Left lung (tissue), 4 donors: ENCODE measurements at regions not wholly inside any gene's neighbourhood (a gene's known extent, or its start where the extent isn't known, plus 50 kb on each side); places are given as distances from the start of the nearest gene placed in this dataset.
"Not testable (repeated sequence)": the region's sequence is repeated elsewhere in the genome, so short reads cannot be mapped to it uniquely, and the experiment has no call there.

Experiments
- ATAC-seq: fragments of 200-7000 bp; cut with Tn5 transposase; one replicate; pipeline ENCODE4 v1.9.1; 2020; ENCODE audit warnings: moderate library complexity
- DNase-seq, 4 donors: peaks; one replicate each; pipeline ENCODE4 v3.0.0-alpha.2; 2013 to 2020
- H3K27ac ChIP-seq, 2 donors: fragments of 200-600 bp; sonication (generic) in 1 of 2; one replicate each; pipeline versions ENCODE4 v1.5.0 to v1.8.0; 2020 to 2021
- H3K27me3 ChIP-seq, 2 donors: fragments of 200-600 bp; sonication (generic) in 1 of 2; one replicate each; pipeline versions ENCODE4 v1.5.0 to v1.8.0; 2020 to 2021
- H3K36me3 ChIP-seq, 2 donors: fragments of 200-600 bp; sonication (generic) in 1 of 2; one replicate each; pipeline versions ENCODE4 v1.5.0 to v1.8.0; 2020 to 2021
- H3K4me1 ChIP-seq, 2 donors: fragments of 200-600 bp; one replicate each; pipeline ENCODE4 v1.8.0; 2021
- H3K4me3 ChIP-seq, 2 donors: fragments of 200-600 bp; sonication (generic) in 1 of 2; one replicate each; pipeline versions ENCODE4 v1.5.0 to v1.8.0; 2020 to 2021; ENCODE audit warnings: mild to moderate bottlenecking in 1 of 2
- H3K9me3 ChIP-seq, 2 donors: fragments of 200-600 bp; sonication (generic) in 1 of 2; one replicate each; pipeline versions ENCODE4 v1.5.0 to v1.8.0; 2020 to 2021
- CTCF ChIP-seq, 2 donors: fragments of 200-600 bp; sonication (generic) in 1 of 2; IDR thresholded peaks; one replicate each; pipeline versions ENCODE4 v1.5.0 to v1.8.0; 2021; ENCODE audit warnings: antibody characterized with exemption in 2 of 2
- intact Hi-C, 2 donors: fragments of 100-400 bp; cut with DNase I; formaldehyde crosslinking; loops; one replicate each; pipeline versions ENCODE4 v1.11.2 to v1.14.2; 2022
- donor health status: DM: no; HTN: yes; CAD: no.
- donor health status: DM: no; HTN: no; CAD: no.

GRCh38 chr15:66635817-66636216 is 66.2 kb upstream of the SMAD6 start:
- TF ChIP-seq CTCF (IDR thresholded peaks at IDR 0.05): no peak
- Histone ChIP-seq H3K9me3 (no peaks in the 10 kb centered on the region), H3K27ac (no peak overlapping the region), H3K27me3 (no peaks in the 10 kb centered on the region), H3K36me3 (no peaks in the 10 kb centered on the region), H3K4me1 (no peaks in the 10 kb centered on the region), H3K4me3 (no peak overlapping the region)
- DNase-seq (no peak), ATAC-seq (no peak)
- intact Hi-C loops: no loop called here

- DNase-seq, H3K4me1 ChIP-seq, H3K4me3 ChIP-seq, ATAC-seq, intact Hi-C loops, H3K27ac ChIP-seq, H3K9me3 ChIP-seq, H3K36me3 ChIP-seq, H3K27me3 ChIP-seq: not testable (repeated sequence)
Observed at GRCh38 chr15:66637044-66637443, 65.0 kb upstream of the SMAD6 start.

- no peak overlapping the region for H3K4me3 ChIP-seq
- H3K27ac ChIP-seq: no peak overlapping the region
- no peaks in the 10 kb centered on the region for H3K36me3 ChIP-seq
- ATAC-seq: no peak
- intact Hi-C loops: no loop called here
- no peak for TF ChIP-seq CTCF (IDR thresholded peaks at IDR 0.05)
- no peaks in the 10 kb centered on the region for H3K9me3 ChIP-seq
- DNase-seq: no peak
- peaks cover 0 to 13% of the 10 kb centered on the region in 2 donors for H3K4me1 ChIP-seq
- no peaks in the 10 kb centered on the region for H3K27me3 ChIP-seq
Observed at GRCh38 chr15:66638377-66638776, 63.7 kb upstream of the SMAD6 start.

GRCh38 chr15:66641485-66642315 is 60.3 kb upstream of the SMAD6 start:
- DNase-seq (no peak), ATAC-seq (no peak)
- Histone ChIP-seq H3K36me3 (no peaks in the 10 kb centered on the region), H3K9me3 (no peaks in the 10 kb centered on the region), H3K4me3 (no peak overlapping the region), H3K4me1 (peaks cover 0 to 24% of the 10 kb centered on the region in 2 donors), H3K27ac (peak overlapping the region in 1 of 2 donors; percentile 5), H3K27me3 (no peaks in the 10 kb centered on the region)
- intact Hi-C loops: no loop called here
- TF ChIP-seq CTCF (IDR thresholded peaks at IDR 0.05): no peak

- Histone ChIP-seq H3K36me3 (no peaks in the 10 kb centered on the region), H3K9me3 (no peaks in the 10 kb centered on the region), H3K4me3 (no peak overlapping the region), H3K4me1 (peaks cover 0 to 25% of the 10 kb centered on the region in 2 donors), H3K27me3 (no peaks in the 10 kb centered on the region), H3K27ac (peak overlapping the region in 1 of 2 donors; percentile 5)
- ATAC-seq (no peak), DNase-seq (no peak)
- intact Hi-C loops: no loop called here
- TF ChIP-seq CTCF (IDR thresholded peaks at IDR 0.05): no peak
Observed at GRCh38 chr15:66642514-66642913, 59.5 kb upstream of the SMAD6 start.

GRCh38 chr15:66643033-66643432 is 59.0 kb upstream of the SMAD6 start:
- H3K27ac ChIP-seq: peak overlapping the region in 1 of 2 donors; percentile 5
- TF ChIP-seq CTCF (IDR thresholded peaks at IDR 0.05): no peak
- intact Hi-C loops: no loop called here

More at GRCh38 chr15:66643033-66643432, 59.0 kb upstream of the SMAD6 start:
- H3K4me1 ChIP-seq: peaks cover 0 to 30% of the 10 kb centered on the region in 2 donors
- H3K27me3 ChIP-seq: no peaks in the 10 kb centered on the region
- no peak for DNase-seq
- H3K9me3 ChIP-seq: no peaks in the 10 kb centered on the region
- ATAC-seq: no peak
- H3K36me3 ChIP-seq: no peaks in the 10 kb centered on the region
- no peak overlapping the region for H3K4me3 ChIP-seq
